Suprapubic skin (tissue), 4 donors: ENCODE measurements at regions not wholly inside any gene's neighbourhood (a gene's known extent, or its start where the extent isn't known, plus 50 kb on each side); places are given as distances from the start of the nearest gene placed in this dataset.

ENCODE experiments used
- DNase-seq, 2 donors: peaks; one replicate each; pipeline ENCODE4 v3.0.0-alpha.2; 2019; ENCODE audit warnings: low spot score in 2 of 2
- H3K27ac ChIP-seq: fragments of 200-600 bp; sonication (generic); one replicate; pipeline ENCODE4 v1.5.1; 2019
- H3K27me3 ChIP-seq: fragments of 200-600 bp; sonication (generic); one replicate; pipeline ENCODE4 v1.5.1; 2019
- H3K36me3 ChIP-seq: fragments of 200-600 bp; sonication (generic); one replicate; pipeline ENCODE4 v1.5.1; 2019
- H3K4me1 ChIP-seq: fragments of 200-600 bp; sonication (generic); one replicate; pipeline ENCODE4 v1.5.1; 2019
- H3K4me3 ChIP-seq: fragments of 200-600 bp; sonication (generic); one replicate; pipeline ENCODE4 v1.5.1; 2019; ENCODE audit warnings: mild to moderate bottlenecking
- H3K9me3 ChIP-seq: fragments of 200-600 bp; sonication (generic); one replicate; pipeline ENCODE4 v1.5.1; 2019
- CTCF ChIP-seq, 2 donors: fragments of 200-600 bp in 1 of 2; fragments of 450-650 bp in 1 of 2; sonication (generic) in 1 of 2; IDR thresholded peaks; one replicate each; pipeline ENCODE4 v1.5.1; 2016 to 2019; ENCODE audit warnings: antibody characterized with exemption in 2 of 2, mild to moderate bottlenecking in 1 of 2, moderate library complexity in 1 of 2
- EP300 ChIP-seq: sonication (generic); formaldehyde crosslinking; IDR thresholded peaks from one replicate; pipeline ENCODE4 v1.6.1; 2017; ENCODE audit warnings: antibody characterized with exemption
- POLR2A ChIP-seq, 2 donors: fragments of 450-650 bp; IDR thresholded peaks; one replicate each; pipeline ENCODE4 v1.6.1; 2017; ENCODE audit warnings: antibody characterized with exemption in 2 of 2, mild to moderate bottlenecking in 2 of 2, moderate library complexity in 2 of 2
- POLR2AphosphoS5 ChIP-seq, 3 donors: sonication (generic); formaldehyde crosslinking; IDR thresholded peaks; one replicate each; pipeline ENCODE4 v1.6.1; 2017; ENCODE audit warnings: antibody characterized with exemption in 3 of 3
- WGBS: methylation state at CpG from one replicate; pipeline ENCODE4 v1.1.5; 2018; 5-methylcytosine and 5-hydroxymethylcytosine counted together

- Histone ChIP-seq H3K36me3 (no peaks in the 10 kb centered on the region), H3K4me3 (no peak overlapping the region), H3K9me3 (no peaks in the 10 kb centered on the region), H3K4me1 (no peaks in the 10 kb centered on the region), H3K27me3 (no peaks in the 10 kb centered on the region), H3K27ac (no peak overlapping the region)
- no CpG with 5 or more reads among the region's 1 CpG for WGBS
- no peak for DNase-seq
- no peak for TF ChIP-seq POLR2AphosphoS5 (IDR thresholded peaks at IDR 0.05)
Observed at GRCh38 chrY:7936046-7936445, 1024.5 kb upstream of the AMELY start.

- TF ChIP-seq CTCF (IDR thresholded peaks at IDR 0.05) (no peak), EP300 (no peak), POLR2A (IDR thresholded peaks at IDR 0.05) (no peak), POLR2AphosphoS5 (IDR thresholded peaks at IDR 0.05) (no peak)
- Histone ChIP-seq H3K27ac (no peak overlapping the region), H3K4me3 (no peak overlapping the region), H3K4me1 (no peaks in the 10 kb centered on the region), H3K27me3 (no peaks in the 10 kb centered on the region), H3K9me3 (no peaks in the 10 kb centered on the region), H3K36me3 (no peaks in the 10 kb centered on the region)
- no peak for DNase-seq
- no CpG with 5 or more reads among the region's 2 CpGs for WGBS
Observed at GRCh38 chrY:7935606-7936005, 1024.1 kb upstream of the AMELY start.

- WGBS, result no CpG with 5 or more reads among the region's 1 CpG
- Histone ChIP-seq H3K27me3 (no peaks in the 10 kb centered on the region), H3K9me3 (no peaks in the 10 kb centered on the region), H3K36me3 (no peaks in the 10 kb centered on the region), H3K4me3 (no peak overlapping the region), H3K4me1 (no peaks in the 10 kb centered on the region), H3K27ac (no peak overlapping the region)
- DNase-seq, result no peak
- no peak for TF ChIP-seq POLR2A (IDR thresholded peaks at IDR 0.05)
- no peak for TF ChIP-seq POLR2AphosphoS5 (IDR thresholded peaks at IDR 0.05)
Observed at GRCh38 chrY:7932424-7932823, 1020.9 kb upstream of the AMELY start.

- H3K4me1 ChIP-seq, result no peaks in the 10 kb centered on the region
- no peak overlapping the region for H3K27ac ChIP-seq
- H3K27me3 ChIP-seq, result no peaks in the 10 kb centered on the region
- no peak for DNase-seq
- no peak overlapping the region for H3K4me3 ChIP-seq
- no peaks in the 10 kb centered on the region for H3K9me3 ChIP-seq
- TF ChIP-seq POLR2A (IDR thresholded peaks at IDR 0.05), result no peak
- no peak for TF ChIP-seq CTCF (IDR thresholded peaks at IDR 0.05)
- TF ChIP-seq POLR2AphosphoS5 (IDR thresholded peaks at IDR 0.05), result no peak
- no peaks in the 10 kb centered on the region for H3K36me3 ChIP-seq
- WGBS, result no CpG with 5 or more reads among the region's 1 CpG
Observed at GRCh38 chrY:7929866-7930265, 1018.3 kb upstream of the AMELY start.

- Histone ChIP-seq H3K27me3 (no peaks in the 10 kb centered on the region), H3K36me3 (no peaks in the 10 kb centered on the region), H3K4me1 (no peaks in the 10 kb centered on the region), H3K9me3 (no peaks in the 10 kb centered on the region), H3K4me3 (no peak overlapping the region), H3K27ac (no peak overlapping the region)
- no peak for DNase-seq
- TF ChIP-seq POLR2AphosphoS5 (IDR thresholded peaks at IDR 0.05) (no peak), EP300 (no peak), POLR2A (IDR thresholded peaks at IDR 0.05) (no peak), CTCF (IDR thresholded peaks at IDR 0.05) (no peak)
- WGBS, result no CpG with 5 or more reads among the region's 2 CpGs
Observed at GRCh38 chrY:7924059-7924458, 1012.5 kb upstream of the AMELY start.

- TF ChIP-seq POLR2AphosphoS5 (IDR thresholded peaks at IDR 0.05) (no peak), CTCF (IDR thresholded peaks at IDR 0.05) (no peak), EP300 (no peak), POLR2A (IDR thresholded peaks at IDR 0.05) (no peak)
- Histone ChIP-seq H3K36me3 (no peaks in the 10 kb centered on the region), H3K9me3 (no peaks in the 10 kb centered on the region), H3K27me3 (no peaks in the 10 kb centered on the region), H3K27ac (no peak overlapping the region), H3K4me3 (no peak overlapping the region), H3K4me1 (no peaks in the 10 kb centered on the region)
- DNase-seq, result no peak
Observed at GRCh38 chrY:7923476-7924017, 1012.0 kb upstream of the AMELY start.
